Astrocyte (in vitro differentiated cells and primary cell): ENCODE measurements at regions not wholly inside any gene's neighbourhood (a gene's known extent, or its start where the extent isn't known, plus 50 kb on each side); places are given as distances from the start of the nearest gene placed in this dataset.

ENCODE experiments used
- DNase-seq: peaks from one replicate; pipeline ENCODE4 v3.0.0-alpha.2; 2010; ENCODE audit warnings: low read depth
- FAIRE-seq: peaks from 2 replicates; lab custom pipeline; 2011; peaks lifted over from hg19 to GRCh38; lab: Jason Lieb, UNC
- H2AFZ ChIP-seq: 2 replicates; pipeline ENCODE4 v1.6.0; 2012; ENCODE audit warnings: low read depth, low read length, inconsistent platforms
- H3K27ac ChIP-seq: 2 replicates; pipeline ENCODE4 v1.5.1; 2011; ENCODE audit warnings: low read depth, low read length, inconsistent platforms
- H3K27me3 ChIP-seq: 2 replicates; pipeline ENCODE4 v1.6.0; 2011; ENCODE audit warnings: low read length, inconsistent platforms; ENCODE audit not compliant: insufficient read depth
- H3K36me3 ChIP-seq: 2 replicates; pipeline ENCODE4 v1.5.1; 2011; ENCODE audit warnings: low read length, inconsistent platforms; ENCODE audit not compliant: insufficient read depth
- H3K4me1 ChIP-seq: 2 replicates; pipeline ENCODE4 v1.5.1; 2011; ENCODE audit warnings: low read length, inconsistent platforms; ENCODE audit not compliant: insufficient read depth
- H3K4me2 ChIP-seq: 2 replicates; pipeline ENCODE4 v1.6.0; 2012; ENCODE audit warnings: low read length, inconsistent platforms
- H3K4me3 ChIP-seq: 2 replicates; pipeline ENCODE4 v1.5.1; 2011; ENCODE audit warnings: low read depth, mild to moderate bottlenecking, low read length, inconsistent platforms; ENCODE audit not compliant: insufficient read depth
- H3K79me2 ChIP-seq: 2 replicates; pipeline ENCODE4 v1.6.0; 2012; ENCODE audit warnings: mild to moderate bottlenecking, low read length, inconsistent platforms; ENCODE audit not compliant: insufficient read depth
- H3K9ac ChIP-seq: 2 replicates; pipeline ENCODE4 v1.6.0; 2012; ENCODE audit warnings: mild to moderate bottlenecking, low read length, inconsistent platforms
- H3K9me3 ChIP-seq: 2 replicates; pipeline ENCODE4 v1.5.1; 2012; ENCODE audit warnings: low read depth, mild to moderate bottlenecking, low read length, inconsistent platforms; ENCODE audit not compliant: insufficient read depth
- H4K20me1 ChIP-seq: 2 replicates; pipeline ENCODE4 v1.6.0; 2012; ENCODE audit warnings: low read length, inconsistent platforms; ENCODE audit not compliant: insufficient read depth
- H3K27ac Mint-ChIP-seq: one replicate; pipeline ENCODE4 v1.8.0; 2021; ENCODE audit warnings: mild to moderate bottlenecking, mixed read lengths; ENCODE audit not compliant: unreplicated experiment
- H3K27me3 Mint-ChIP-seq: one replicate; pipeline ENCODE4 v1.8.0; 2021; ENCODE audit warnings: low read depth, mixed read lengths; ENCODE audit not compliant: unreplicated experiment
- H3K36me3 Mint-ChIP-seq: one replicate; pipeline ENCODE4 v1.8.0; 2021; ENCODE audit warnings: low read depth, mixed read lengths; ENCODE audit not compliant: unreplicated experiment
- H3K4me1 Mint-ChIP-seq: one replicate; pipeline ENCODE4 v1.8.0; 2021; ENCODE audit warnings: low read depth, mixed read lengths; ENCODE audit not compliant: unreplicated experiment
- H3K4me3 Mint-ChIP-seq: one replicate; pipeline ENCODE4 v1.8.0; 2021; ENCODE audit warnings: mild to moderate bottlenecking, moderate library complexity, mixed read lengths; ENCODE audit not compliant: unreplicated experiment
- H3K9me3 Mint-ChIP-seq: one replicate; pipeline ENCODE4 v1.8.0; 2021; ENCODE audit warnings: mild to moderate bottlenecking, mixed read lengths; ENCODE audit not compliant: unreplicated experiment
- EZH2 ChIP-seq: IDR thresholded peaks from 2 replicates; pipeline ENCODE4 v1.6.1; 2012; ENCODE audit warnings: mild to moderate bottlenecking, low read length, inconsistent platforms; ENCODE audit not compliant: insufficient read depth
- TF ChIP-seq, protein P1 (sequence below): IDR thresholded peaks from 2 replicates; pipeline ENCODE4 v1.5.1; 2011; ENCODE audit warnings: low read depth, mild to moderate bottlenecking, inconsistent platforms, low read length, moderate library complexity; ENCODE audit not compliant: insufficient read depth

DNA sequence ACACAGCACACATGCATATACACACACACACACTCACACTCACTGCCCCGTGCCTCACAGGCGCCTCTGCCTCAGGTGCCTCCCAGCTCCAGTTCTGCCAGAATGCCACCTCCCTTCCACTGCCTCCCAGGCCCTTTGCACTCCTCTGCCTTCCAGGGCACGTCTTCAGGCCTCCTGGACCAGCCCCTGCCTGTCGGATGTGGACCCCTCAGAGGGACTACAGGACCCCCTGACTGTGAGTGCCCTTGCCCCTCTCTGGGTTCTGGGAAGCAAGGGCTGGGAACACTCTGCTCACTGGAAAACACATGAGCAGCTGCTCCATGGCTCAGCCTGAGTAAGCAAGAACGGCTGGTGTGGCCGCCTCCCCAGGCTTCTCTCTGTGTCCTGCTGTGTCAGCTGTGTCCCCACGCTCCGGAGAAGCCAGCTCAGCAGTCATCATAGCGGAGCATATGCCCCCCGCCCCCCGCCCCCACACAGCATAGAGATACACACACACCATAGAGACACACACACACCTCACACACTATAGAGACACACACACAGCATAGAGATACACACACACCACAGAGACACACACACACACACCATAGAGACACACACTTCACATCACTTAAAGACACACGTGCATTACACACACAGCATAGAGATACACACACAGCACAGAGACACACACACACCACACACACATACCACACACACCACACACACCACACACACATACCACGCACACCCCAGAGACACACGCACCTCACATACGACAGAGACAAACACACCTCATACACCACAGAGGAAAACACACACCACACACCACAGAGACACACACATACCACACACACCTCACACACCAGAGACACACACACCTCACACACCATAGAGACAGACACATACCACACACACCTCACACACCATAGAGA, 271.3 kb downstream of the CYRIA start:
- Histone ChIP-seq H3K4me2 (no peak overlapping the region), H3K36me3 (no peaks in the 10 kb centered on the region), H3K9me3 (peaks cover 3% of the 10 kb centered on the region), H3K4me3 (no peak overlapping the region), H3K4me1 (no peaks in the 10 kb centered on the region), H3K27me3 (no peaks in the 10 kb centered on the region), H3K27ac (no peak overlapping the region), H2AFZ (no peak overlapping the region), H3K79me2 (no peaks in the 10 kb centered on the region), H3K9ac (no peak overlapping the region), H4K20me1 (no peaks in the 10 kb centered on the region)
- Mint-ChIP-seq H3K4me3 (no peak overlapping the region), H3K4me1 (peaks cover 2% of the 10 kb centered on the region), H3K27me3 (peaks cover 13% of the 10 kb centered on the region), H3K27ac (no peak overlapping the region), H3K36me3 (no peaks in the 10 kb centered on the region), H3K9me3 (peaks cover 4% of the 10 kb centered on the region)
- DNase-seq (no peak), FAIRE-seq (no peak)
- TF ChIP-seq EZH2 = no peak
- TF ChIP-seq, protein P1, sequence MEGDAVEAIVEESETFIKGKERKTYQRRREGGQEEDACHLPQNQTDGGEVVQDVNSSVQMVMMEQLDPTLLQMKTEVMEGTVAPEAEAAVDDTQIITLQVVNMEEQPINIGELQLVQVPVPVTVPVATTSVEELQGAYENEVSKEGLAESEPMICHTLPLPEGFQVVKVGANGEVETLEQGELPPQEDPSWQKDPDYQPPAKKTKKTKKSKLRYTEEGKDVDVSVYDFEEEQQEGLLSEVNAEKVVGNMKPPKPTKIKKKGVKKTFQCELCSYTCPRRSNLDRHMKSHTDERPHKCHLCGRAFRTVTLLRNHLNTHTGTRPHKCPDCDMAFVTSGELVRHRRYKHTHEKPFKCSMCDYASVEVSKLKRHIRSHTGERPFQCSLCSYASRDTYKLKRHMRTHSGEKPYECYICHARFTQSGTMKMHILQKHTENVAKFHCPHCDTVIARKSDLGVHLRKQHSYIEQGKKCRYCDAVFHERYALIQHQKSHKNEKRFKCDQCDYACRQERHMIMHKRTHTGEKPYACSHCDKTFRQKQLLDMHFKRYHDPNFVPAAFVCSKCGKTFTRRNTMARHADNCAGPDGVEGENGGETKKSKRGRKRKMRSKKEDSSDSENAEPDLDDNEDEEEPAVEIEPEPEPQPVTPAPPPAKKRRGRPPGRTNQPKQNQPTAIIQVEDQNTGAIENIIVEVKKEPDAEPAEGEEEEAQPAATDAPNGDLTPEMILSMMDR = no peak

DNA sequence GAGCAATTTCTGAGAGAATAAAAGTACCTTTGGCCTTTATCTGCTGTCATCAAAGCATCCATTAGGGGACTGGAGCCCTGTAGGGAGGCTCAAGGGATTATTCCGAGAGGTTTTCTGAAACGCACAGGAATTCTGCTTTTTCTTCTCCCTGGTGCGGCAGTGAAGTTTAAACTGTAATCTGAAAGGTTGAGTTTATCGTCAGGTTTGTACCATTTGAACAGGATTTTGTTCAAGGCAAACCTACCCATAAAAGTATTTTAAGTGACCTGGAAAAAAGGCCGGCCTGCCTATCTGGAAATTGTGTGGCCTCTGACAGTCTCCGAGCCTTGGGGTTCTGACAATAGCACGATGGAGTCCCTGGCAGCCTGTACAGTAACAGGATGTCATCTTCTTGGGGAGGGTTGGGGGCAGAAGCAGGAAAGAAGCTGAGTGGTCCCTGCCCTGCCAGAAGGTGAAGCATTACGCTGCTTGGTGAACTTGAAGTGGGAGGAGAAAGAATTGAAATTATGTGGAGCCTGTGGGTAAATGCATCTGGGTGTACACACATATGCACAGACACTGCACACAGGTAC, 272.0 kb downstream of the CYRIA start:
- peaks cover 2% of the 10 kb centered on the region for H3K4me1 Mint-ChIP-seq
- no peak overlapping the region for H3K4me3 Mint-ChIP-seq
- Histone ChIP-seq H3K4me3 (no peak overlapping the region), H3K4me1 (no peaks in the 10 kb centered on the region), H3K9ac (no peak overlapping the region), H3K36me3 (no peaks in the 10 kb centered on the region), H2AFZ (no peak overlapping the region), H3K27me3 (no peaks in the 10 kb centered on the region), H4K20me1 (no peaks in the 10 kb centered on the region), H3K9me3 (peaks cover 3% of the 10 kb centered on the region), H3K4me2 (no peak overlapping the region), H3K27ac (no peak overlapping the region), H3K79me2 (no peaks in the 10 kb centered on the region)
- H3K36me3 Mint-ChIP-seq = no peaks in the 10 kb centered on the region
- TF ChIP-seq, protein P1 = no peak
- no peak for TF ChIP-seq EZH2
- no peak for DNase-seq
- peaks cover 13% of the 10 kb centered on the region for H3K27me3 Mint-ChIP-seq
- no peak overlapping the region for H3K27ac Mint-ChIP-seq
- no peak for FAIRE-seq
- peaks cover 4% of the 10 kb centered on the region for H3K9me3 Mint-ChIP-seq
